GM21723 (cell line): ENCODE measurements at regions not wholly inside any gene's neighbourhood (a gene's known extent, or its start where the extent isn't known, plus 50 kb on each side); places are given as distances from the start of the nearest gene placed in this dataset.
"Not testable (repeated sequence)": the region's sequence is repeated elsewhere in the genome, so short reads cannot be mapped to it uniquely, and the experiment has no call there.

ENCODE experiments used
- ATAC-seq: cut with Tn5 transposase; IDR thresholded peaks from one replicate; pipeline ENCODE4 v1.9.1; 2021; ENCODE audit warnings: mild to moderate bottlenecking, moderate library complexity; ENCODE audit not compliant: unreplicated experiment

DNA sequence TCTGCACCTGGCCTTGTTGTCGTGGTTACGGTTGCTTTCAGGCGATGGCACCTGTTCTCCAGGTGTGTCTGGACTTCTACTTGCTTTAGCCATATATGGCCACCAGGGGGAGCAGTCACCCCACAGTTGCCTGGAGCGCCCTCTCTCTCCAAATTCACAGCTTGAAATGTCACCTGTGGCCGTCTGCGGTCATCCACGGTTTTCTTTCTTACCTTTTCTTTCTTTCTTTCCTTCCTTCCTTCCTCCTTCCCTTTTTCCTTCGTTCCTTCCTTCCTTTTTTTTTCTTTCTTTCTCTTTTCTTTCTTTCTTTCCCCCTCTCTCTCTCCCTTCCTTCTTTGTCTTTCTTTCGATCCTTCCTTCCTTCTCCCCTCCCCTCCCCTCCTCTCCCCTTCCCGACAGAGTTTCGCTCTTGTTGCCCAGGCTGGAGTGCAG lies 150.5 kb upstream of the VKORC1L1 start:
- peak; percentile 86 for ATAC-seq

DNA sequence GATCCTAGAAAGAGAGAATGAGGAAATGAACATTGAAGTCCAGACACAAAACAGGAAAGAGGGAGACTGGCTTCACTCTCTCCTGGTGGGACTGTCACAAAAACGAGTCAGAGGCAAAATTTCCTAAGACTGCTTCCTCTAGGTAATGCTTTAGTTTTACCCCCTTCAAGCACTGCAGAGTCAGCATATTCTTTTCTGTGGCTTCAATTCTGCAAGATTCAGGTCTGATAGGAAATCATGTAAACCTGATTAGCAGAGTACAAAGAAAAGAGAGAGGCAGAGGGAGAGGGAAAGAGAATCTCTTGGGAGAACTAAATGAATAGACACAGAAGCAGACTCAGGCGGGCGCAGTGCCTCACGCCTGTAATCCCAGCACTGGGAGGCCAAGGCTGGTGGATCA lies 145.7 kb upstream of the VKORC1L1 start:
- ATAC-seq, result not testable (repeated sequence)

DNA sequence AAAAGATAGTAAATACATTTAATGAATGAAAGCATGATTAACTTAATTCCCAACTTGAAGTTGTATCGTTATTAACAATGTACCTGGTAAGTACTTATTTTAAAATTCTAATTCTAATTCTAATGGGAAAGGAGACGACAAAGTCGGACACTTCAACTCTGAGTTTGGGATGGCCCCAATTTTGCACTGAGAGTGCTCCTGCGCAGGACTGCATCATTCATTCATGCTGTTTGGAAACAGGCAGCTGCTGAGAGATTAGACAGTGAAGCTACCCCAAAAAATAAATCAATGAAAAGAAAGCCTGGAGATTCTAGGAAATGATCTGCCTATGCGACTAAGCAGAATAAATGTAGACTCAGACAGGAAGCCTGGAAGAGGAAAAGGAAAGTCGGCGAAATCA lies 141.7 kb upstream of the VKORC1L1 start:
- ATAC-seq, result no peak

DNA sequence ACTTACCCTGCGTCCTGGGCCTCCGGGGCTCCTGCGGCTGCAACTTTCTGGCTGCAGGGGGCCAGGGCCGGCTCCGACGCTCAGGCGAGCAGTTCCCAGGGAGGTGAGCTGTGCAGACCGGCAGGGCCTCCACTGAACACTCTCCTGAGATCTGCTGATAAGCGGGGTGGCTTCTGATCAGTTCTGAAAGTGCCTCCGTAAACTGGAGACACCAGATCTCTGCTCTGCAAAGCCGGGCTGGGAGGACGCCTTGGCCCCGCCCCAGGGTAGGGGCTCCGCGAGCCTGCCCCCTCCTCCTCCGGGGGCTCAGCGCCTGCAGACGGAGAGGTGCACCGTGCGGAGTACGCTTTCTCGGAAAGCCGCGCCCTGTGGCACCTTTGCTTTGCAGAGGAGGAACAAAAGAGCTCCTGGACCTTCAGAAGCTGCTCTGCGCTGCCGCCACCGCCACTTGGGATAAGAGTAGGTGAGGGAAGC lies 141.3 kb upstream of the VKORC1L1 start:
- no peak for ATAC-seq

DNA sequence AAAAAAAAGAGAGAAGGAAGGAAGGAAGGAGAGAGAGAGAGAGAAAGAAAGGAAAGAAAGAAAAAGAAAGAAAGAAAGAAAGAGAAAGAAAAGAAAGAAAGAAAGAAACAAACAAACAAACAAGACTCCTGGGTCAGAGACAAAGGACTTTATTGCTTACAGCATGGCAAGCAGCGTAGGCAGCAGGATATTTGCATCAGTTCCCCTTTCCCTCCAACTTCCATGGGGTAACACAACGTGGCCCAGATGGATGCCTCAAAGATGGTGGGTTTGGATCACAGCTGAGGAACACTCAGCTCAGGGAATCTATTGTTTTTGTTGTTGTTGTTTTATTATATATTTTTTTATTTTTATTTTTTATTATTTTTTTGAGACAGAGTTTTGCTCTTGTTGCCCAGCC lies 128.5 kb upstream of the VKORC1L1 start:
- ATAC-seq, result no peak

DNA sequence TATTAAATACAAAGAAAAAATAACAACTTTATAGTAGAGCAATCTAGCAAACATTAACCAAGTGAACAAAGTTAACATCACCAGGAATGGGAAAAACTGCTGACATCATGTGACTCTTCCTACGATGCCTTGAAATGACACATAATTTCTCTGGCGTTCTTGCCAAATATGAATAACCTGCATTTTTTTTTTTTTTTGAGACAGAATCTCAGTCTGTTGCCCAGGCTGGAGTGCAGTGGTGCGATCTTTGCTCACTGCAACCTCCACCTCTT lies 126.5 kb upstream of the VKORC1L1 start:
- ATAC-seq, result no peak

DNA sequence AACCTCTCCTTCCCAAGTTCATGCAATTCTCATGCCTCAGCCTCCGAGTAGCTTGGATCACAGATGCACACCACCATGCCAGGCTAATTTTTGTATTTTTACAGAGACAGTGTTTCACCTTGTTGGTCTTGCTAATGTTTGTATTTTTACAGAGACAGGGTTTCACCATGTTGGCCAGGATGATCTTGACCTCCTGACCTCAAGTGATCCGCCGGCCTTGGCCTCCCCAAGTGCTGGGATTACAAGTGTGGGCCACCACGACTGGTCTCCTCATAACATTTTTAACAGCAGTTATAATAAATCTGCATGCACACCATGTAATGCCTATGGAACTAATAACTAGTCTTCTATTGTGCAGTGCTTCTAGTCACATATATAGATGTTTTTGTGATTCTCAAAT lies 123.8 kb upstream of the VKORC1L1 start:
- no peak for ATAC-seq

DNA sequence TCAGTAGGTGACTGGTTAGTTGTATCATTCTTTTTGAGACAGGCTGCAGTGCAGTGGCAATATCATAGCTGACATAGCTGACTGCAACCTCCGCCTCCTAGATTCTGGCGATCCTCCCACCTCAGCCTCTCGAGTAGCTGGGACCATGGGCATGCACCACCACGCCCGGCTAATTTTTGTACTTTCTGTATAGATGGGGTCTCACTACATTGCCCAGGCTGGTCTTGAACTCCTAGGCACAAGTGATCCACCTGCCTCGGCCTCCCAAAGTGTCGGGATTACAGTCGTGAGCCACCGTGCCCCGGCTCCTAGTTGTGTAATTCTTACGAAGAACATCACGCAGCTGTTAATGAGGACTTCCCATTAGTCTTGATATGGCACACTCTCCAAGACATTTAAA lies 123.4 kb upstream of the VKORC1L1 start:
- ATAC-seq, result no peak

DNA sequence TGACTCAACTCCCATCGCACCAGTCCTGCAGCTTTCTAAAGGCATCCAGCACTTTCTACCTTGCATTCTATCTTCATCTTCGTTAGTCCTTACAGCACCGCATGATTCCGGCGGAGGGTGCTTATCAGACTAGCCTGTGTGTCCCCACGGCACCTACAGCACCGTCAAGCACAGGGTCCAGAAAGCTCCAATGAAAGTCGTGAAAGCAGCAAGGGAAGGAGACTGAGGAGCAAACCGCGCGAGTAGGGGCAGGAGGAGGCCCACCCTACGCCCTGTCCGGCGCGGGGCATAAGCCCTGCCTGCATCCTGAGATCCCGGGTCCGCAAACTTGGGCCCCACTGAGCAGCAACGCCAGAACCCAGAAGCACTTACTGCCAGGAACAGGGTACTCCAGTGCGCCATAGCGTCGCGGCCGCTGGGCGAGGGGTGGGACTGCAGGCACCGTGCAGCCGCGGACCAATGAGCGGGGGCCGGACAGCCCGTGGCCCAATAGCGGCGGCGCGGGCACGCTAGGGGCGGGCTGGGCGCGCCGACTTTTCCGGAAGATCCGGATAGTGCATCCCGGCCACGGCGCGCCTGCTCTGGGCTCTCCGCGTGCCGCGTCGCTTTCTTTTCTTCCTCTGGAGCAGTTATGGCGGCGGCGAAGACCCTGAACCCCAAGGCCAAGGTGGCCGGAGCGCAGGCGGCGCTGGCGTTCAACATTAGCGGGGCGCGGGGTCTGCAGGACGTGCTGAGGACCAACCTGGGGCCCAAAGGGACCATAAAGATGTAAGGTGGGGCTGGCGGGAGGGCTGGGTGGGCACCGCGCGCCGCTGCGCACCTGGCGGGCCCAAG lies 122.1 kb upstream of the VKORC1L1 start:
- ATAC-seq, result peak; percentile 98

DNA sequence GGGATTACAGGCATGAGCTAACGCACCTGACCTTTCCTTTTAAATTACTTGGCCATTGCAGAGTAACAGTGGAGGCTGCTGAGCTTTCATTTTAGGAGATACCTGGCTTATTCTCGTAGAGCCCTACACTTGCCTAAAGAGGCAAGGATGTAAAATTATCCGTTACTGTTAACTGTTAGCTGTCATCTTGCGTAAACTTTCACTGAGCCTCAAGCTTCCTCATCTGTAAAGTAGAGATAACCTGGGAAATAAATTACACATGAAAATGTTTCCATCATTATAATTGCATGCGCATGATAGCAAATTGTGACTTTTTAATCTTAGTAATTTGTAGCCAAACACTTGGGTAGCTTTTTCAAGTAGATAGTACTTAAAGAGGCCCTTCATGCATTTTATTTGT lies 118.8 kb upstream of the VKORC1L1 start:
- ATAC-seq, result not testable (repeated sequence)

DNA sequence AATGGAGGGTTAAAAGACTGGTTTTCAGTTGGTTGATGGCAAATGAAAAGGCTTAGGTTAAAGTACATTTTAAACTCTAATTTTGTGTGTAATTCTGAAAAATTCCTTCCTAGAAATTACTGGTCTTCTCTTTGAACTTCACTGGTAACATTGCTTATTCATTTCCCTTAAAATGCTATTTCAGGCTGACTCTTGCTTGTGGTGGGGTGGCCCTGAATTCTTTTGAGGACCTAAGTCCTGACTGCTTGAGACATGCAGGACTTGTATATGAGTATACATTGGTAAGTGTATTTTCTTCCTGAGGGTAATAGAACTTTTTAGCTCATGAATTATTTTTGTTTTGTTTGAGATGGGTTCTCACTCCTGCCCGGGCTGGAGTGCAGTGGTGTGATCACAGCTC lies 113.9 kb upstream of the VKORC1L1 start:
- ATAC-seq, result not testable (repeated sequence)

DNA sequence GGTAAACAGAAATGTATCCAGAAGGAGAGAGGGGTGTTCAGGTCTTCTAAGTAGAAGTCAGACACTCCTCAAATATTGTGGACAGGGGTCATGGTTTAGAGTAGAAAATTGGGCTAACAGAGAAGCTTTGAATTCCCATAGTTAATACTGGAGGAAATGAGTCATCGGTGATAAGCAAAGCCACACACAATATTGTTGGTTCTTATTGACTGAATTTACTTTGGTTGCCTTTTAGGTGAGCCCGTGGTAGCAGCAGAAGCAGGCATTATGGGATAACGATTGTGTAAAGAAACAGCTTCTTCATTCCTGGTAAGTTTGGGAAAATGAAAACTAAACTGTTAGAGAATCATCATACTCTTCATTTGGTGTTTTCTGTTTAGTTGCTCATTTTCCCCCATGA lies 110.2 kb upstream of the VKORC1L1 start:
- not testable (repeated sequence) for ATAC-seq

DNA sequence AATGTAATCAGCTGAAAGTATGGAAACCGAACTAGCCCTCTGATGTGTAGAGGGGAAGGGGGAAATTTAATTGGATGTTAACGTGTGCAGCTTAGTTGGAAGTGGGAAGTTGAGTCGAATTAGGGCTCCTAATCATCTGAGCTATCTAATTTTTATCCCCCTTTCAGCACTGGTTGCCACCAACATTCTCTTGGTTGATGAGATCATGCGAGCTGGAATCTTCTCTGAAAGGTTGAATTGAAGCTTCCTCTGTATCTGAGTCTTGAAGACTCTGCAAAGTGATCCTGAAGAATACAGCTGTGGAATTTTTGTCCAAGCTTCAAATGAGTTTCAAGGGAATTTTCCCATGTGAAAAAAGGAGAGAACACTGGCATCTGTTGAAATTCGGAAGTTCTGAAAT lies 109.8 kb upstream of the VKORC1L1 start:
- not testable (repeated sequence) for ATAC-seq

DNA sequence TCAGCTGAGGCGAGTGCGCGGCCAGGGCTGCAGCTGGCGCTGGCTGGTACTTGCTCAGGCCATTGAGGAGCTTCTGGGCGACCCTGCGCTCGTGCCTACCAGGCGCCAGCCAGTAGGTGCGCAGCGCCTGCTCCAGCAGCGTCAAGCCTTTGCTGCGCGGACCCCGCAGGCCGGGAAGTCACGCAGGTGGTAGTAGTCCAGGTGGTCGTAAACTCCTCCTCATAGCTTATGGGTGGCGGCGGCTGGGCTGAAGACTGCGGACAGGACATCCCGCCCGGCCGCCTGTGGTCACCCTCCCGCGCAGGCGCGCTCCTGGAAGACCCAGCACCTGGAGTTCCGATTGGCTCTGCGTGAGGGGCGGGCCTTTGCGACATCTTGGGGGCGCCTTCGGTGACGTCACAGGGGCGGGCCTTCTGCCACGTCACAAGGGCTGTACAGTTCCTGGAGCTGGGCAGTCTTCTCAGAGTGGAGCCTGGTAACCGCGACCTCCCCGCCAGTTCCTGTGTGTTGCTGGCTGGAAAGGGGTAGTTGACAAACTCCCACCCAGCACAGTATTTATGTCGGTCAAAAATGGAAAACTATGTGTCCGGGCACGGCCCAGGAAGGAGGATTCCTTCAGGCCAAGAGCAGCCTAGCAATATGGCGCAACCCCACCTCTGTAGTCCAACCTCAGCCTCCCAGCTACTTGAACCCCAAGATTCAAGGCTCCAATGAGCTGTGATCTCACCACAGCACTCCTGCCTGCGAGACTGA lies 102.2 kb upstream of the VKORC1L1 start:
- peak; percentile 98 for ATAC-seq

DNA sequence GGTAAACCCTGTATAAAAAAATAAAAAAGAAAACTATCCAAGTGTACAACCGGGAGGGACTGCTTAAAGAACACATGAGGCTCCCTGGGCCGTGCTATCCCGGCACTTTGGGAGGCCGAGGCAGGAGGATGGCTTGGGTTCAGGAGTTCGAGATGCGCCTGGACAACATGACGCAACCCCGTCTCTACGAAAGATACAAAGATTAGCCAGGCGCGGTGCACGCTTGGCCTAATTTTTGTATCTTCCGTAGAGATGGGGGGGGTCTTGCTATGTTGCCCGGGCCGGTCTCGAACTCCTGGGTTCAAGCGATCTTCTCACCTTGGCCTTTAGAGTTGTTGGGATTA lies 101.7 kb upstream of the VKORC1L1 start:
- ATAC-seq, result not testable (repeated sequence)

DNA sequence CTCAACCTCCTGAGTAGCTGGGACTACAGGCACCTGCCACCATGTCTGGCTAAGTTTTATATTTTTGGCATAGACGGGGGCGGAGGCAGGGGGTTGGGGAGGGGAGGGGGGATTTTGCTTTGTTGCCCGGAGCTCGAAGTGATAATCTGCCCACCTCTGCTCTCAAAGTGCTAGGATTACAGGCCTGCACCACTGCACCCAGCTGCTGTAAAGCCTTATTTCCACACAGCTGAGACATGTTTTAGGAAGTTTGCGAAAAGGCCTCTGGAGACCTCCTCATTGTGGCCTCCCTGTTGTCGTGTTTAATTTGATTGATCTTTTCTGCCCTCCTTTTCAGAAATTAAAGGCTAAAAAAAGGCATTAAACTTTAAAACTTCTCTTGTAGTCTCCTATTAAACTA lies 96.2 kb upstream of the VKORC1L1 start:
- ATAC-seq, result not testable (repeated sequence)

DNA sequence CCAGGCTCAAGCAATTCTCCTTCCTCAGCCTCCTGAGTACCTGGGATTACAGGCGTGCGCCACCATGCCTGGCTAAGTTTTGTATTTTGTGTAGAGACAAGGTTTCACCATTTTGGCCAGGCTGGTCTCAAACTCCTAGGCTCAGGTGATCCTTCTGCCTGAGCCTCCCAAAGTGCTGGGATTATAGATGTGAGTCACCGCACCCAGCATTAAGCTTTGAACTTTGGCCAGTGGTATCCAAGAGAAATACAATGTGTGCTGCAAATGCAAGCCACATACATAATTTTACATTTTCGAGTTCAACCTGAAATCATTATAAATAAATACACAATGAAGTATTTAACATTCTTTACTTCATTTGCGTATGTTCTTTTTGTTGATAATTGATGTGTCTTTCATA lies 82.9 kb upstream of the VKORC1L1 start:
- ATAC-seq, result not testable (repeated sequence)

DNA sequence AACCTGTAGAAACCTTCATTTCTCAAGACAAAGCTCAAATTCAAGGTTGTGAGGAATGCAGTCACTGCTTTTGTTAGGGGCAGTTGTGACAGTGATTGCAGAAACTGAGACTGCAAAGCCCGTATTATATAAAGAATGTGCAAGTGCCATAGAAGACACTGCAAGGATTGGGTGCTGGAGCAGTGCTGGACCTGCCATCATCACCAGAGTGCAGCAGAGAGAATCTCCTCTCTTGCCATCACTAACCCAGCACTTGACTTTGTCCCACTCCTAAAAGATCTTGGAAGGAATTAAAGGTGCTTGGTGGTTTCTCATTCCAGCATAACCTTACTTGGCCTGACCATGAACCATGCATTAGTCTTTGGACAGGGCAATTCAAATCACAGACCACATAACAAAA lies 81.1 kb upstream of the VKORC1L1 start:
- not testable (repeated sequence) for ATAC-seq

DNA sequence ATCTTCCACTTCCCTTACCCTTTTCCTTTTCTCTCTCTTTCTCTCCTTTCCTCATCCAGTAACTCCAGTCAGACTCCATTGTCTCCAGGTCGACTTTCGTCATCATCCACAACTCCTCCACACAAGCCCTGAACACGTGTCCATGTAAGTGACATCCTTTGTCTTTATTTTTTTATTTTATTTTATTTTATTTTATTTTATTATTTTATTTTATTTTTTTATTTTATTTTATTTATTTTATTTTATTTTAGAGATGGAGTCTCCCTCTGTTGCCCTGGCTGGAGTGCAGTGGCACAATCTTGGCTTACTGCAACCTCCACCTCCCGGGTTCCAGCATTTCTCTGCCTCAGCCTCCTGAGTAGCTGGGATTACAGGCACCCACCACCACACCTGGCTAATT lies 80.1 kb upstream of the VKORC1L1 start:
- ATAC-seq, result not testable (repeated sequence)

DNA sequence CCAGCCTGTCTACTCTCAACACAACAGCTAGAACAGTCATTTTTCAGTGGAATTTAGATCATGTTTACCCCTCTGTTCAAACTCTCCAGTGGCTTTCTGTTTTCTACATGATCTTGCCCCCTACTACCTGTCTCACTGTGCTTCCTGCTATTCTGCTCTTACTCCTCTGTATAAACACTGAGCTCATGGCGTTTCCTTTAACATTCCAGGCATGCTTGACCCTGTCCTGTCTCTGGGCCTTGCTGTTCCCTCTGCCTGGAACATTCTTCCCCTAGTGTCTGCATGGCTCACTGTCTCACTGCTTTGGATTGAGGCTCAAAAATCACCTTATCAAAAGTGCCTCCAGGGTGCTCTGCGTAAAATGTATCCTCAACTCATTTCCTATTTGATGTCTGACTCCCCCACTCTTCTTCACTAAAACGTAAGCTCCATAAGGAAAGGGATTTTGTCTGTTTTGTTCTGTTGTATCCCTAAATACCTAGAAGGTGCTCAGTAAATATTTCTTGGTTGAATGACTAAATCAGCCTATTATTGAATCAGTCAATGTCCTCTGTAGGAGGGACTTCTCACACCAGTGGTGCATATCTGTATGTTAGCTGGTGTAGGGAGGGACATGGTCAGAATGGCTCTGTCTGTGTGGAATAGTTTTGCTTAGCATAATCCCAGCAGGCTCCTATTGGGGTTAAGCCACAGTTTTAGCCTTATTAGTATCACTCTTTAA lies 78.0 kb upstream of the VKORC1L1 start:
- not testable (repeated sequence) for ATAC-seq

DNA sequence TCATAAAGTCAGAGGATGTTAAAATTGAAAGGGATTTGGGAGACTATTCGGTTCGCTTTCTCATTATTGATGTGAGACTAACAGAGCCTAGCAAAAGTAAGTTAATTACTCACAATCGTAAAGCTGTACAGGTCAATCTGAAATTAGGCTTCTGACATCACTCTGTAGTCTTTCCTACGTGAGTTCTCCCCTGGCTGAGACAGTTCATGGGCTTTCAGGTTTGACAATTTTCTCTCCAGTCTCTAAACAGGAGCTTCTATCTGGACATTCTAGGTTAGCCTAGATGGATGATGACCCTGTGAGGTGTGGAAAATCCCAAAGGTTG lies 77.5 kb upstream of the VKORC1L1 start:
- ATAC-seq, result not testable (repeated sequence)

DNA sequence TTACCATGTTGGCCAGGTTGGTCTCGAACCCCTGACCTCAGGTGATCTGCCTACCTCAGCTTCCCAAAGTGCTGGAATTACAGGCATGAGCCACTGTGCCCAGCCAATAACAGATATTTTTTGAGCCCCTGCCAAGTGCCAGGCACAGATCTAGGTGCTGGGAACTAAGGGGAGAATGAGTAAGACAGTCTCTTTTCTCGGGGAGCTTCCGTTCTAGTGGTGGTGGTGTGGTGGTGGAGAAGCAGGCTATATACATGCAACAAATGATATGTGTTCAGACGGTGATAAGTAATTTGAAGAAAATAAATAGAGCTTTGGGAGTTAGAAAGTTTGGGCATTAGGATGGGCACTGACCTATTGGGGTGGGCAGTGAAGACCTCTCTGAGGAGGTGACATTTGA lies 76.7 kb upstream of the VKORC1L1 start:
- no peak for ATAC-seq
